HG02798 (cell line): ENCODE measurements at regions not wholly inside any gene's neighbourhood (a gene's known extent, or its start where the extent isn't known, plus 50 kb on each side); places are given as distances from the start of the nearest gene placed in this dataset.
A peak's percentile ranks its signal among the peaks of the same experiment; 100 is the strongest.

ENCODE experiments used
- ATAC-seq: cut with Tn5 transposase; IDR thresholded peaks from one replicate; pipeline ENCODE4 v1.9.1; 2021; ENCODE audit warnings: mild to moderate bottlenecking; ENCODE audit not compliant: unreplicated experiment, poor library complexity

DNA sequence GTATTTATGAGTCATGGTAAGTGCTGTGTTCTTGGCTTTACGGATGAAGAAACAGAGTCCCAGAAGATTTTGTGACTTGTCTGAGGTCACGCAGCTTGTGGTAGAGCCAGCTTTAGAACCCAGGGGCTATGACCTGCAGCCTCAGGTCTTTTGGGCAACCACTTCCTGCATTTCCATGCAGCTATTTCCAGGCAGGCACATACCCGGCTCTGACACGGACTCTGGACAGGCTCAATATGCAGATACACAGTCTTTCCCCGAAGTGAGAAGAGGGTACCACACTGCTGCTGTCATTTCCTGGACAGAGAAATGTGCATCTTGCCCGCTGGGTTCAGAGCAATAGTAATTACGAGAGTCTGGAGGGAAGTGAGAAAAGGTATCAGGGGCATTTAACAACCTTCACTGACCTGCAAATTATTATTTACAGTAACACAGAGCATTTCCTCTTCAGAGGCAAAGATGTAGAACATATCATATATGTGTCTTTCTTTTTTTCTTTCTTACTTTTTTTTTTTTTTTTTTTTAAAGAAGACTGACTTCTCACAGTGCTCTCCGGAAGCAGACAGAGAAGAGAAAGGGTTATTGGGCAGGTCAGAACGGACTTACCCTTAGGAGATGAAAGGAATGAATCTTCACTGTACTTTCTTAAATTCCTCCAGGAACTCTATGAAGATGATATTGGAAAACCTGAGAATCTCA is 185.1 kb downstream of the CLIC5 start:
- ATAC-seq = peak; percentile 90

DNA sequence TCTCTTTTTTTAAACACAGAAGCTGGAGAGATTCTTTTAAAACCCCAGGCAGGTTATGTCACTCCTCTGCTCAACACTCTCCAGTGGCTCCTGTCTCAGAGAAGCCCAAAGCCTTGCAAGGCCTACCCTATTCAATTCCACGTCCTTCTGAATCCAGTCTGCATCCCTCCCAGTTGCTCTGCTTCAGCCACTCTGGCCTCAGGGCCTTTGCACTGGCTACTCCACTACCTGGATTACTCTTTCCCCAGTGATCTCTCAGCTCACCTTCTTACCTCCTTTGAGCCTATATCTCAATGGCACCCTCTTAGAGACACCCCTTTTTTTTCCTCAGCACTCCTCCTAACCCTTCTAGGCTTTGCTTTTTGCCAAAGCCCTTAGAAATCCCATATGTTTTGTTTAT is 185.8 kb downstream of the CLIC5 start:
- ATAC-seq = no peak

DNA sequence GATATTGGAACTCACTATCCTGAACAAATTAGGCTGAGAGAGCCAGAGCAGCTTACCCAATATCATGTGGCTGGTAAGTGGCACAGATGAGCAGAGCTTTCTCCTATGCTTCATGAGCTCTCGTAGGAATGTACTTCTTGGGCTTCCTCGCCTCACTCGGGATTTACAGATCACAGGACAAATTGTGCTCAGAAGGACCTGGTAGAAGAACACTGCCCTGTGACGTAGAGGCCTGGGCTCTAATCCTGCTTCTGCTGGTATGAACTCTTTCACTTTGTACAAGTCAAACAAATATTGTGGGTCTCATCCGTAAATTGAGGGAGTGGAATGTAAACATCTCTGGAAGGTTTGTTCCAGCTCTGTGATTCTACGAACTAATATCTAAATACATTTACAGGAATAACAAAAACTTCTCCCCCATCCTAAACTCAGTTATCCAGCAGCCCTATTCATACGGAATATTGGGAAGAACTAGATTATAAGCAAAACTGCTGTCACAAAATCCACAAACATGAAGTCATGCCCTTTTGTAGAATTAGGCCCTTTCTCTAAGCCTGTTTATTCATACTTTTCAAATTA is 187.6 kb downstream of the CLIC5 start:
- ATAC-seq = no peak

DNA sequence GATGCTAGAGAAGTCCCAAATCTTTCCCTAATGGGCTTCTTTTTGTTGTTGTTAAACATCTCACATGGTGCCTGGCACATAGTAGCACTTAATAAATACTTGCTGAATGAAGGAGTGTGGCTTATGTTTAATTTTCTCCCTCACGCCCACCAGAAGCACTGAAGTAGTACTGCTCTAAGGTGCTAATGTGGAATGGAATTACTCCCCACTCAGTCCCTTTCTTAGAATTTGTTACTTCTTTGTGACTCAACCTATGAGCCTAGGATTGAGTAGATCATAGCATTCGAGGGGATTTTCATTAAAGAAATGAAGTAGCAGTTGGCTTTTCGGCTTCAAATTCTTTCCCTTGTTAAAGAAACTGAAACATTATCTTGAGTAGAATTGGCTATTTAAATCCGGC is 192.8 kb downstream of the CLIC5 start:
- no peak for ATAC-seq

DNA sequence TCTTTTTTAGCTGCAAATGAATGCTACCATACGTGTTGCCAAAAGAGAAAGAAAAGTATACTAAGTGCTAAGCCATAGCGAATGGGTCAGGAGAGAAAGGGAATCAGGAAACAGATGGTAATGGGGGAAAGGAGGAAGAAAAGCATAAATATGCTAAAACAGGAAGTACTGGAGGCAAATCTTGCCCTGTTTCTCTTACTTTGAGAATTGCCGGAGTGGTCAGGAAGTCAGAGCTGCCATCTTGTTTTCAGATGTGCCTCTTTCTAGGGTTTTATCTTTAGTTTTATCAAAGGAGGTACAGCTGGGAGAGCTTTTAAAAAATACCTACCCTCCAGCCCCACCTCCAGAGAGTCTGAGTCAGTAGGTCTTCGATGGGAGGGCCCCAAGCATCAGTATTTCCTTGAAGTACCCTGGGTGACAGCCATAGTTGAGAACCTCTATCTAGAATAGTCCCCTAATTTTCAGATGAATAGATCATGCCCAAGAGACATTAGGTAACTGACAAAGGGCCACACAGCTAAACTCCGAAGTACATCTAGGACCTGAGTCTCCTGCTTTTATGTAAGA is 193.3 kb downstream of the CLIC5 start:
- no peak for ATAC-seq

DNA sequence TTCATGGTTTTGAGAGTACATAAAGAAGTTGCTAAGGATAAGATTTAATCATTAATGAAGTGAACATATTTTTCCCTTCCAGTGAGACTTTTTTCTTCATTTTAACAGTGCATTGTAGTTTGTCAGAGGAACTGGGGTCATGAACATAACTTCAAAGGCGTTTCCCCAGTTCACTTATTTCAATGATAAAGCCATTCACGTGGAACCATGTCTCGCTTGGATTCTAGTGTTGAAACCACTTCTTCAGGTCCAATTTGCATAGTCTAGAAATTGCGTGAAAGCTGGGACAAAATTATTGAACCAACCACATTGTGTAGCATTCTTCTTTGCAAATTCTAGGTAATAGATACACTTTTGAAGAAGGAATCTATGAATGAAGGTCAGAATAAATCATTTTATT is 197.0 kb downstream of the CLIC5 start:
- no peak for ATAC-seq

DNA sequence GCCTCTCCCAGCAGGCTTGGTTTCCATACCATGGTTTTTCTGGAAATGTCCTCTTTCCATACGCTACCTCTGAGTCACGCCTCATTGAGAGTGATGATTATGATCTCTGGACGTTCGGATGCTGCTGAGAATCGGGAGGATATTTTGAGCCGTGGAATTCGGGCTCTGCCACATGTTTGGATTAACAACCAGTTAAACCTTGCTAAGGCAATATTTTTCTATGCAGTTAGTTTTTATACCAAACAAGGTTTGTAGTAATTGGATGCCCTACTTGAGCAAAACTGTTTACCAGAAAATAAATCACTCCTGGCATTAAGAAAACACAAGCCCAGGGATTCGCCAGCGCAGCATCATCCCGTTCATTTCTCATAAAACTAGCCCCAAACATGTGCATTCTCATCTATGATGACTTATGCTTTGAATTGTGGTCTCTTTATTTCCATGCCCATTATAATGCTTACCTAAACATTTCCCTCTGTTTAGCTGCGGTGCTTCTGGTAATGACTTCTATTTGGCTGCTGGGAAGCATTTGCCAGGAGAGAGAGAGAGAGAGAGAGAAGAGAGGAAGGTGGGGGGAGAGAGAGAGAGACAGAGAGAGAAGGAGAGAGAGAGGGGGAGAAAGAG is 198.9 kb downstream of the CLIC5 start:
- no peak for ATAC-seq

DNA sequence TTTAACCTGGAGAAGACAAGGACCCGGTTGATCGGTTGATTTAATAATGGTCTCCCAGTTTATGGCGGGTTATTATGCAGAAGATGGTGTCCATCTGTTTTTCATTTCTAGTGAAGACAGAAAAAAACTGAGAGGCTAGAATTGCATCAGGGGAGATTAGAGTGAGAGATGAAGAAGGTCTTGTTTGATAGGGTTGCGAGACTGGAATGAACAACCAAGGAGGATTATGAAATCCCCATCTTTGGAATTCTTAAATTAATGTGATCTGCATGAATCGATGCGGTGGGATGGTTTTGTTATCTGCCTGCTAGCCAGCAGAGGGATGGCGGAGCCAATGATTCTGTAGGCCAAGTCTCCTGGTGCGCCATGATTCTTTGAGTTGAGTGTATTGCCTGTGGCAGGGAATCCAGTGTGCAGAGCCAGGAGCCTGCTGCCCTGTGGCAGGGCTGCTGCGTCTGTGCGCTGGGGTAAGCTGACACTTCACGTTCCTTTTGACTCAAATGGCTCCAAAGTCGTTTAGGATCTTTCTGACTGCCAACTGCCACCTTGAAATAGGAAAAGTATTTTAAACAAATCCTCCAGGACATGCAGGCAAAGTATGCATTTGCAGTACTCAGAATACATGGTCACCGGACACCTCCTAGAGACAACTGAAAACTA is 200.1 kb downstream of the CLIC5 start:
- no peak for ATAC-seq

DNA sequence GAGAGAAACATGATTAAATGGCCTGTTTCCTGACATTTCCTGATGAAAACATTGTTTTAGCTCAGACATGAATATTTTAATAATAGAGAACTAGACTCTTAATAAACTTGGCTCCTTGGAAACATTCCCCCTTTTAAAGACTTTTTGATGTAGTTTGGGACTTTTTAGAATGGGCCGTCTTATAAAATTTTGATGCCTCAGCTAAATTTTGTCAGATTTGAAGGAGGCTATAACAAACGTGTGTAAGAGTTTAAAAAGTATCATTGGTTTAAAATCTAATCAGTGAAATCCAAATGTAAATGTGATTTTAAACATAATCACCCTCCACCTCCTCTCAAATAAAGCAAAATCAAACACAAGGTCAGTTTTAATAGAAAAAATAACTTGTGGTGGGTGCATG is 200.9 kb downstream of the CLIC5 start:
- ATAC-seq = no peak

DNA sequence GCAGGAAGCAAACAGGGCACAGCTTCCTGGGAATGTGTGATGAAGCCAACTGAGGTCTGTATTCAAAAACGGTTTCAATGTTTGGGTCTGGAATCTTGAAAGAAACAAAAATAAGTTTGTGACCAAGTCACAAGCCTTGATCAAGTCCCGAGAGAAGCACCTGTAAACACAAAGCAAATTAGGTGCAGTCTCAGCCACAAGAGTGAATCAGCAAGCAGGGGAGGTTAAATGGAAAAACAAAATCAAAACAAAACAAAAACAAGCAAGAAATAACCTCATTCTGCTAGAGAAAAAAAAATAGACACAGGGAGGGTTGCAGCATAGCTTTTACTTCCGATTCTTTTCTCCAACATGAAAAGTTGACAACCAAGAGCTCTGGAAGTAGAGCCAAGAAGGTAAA is 201.7 kb downstream of the CLIC5 start:
- ATAC-seq = peak; percentile 77

DNA sequence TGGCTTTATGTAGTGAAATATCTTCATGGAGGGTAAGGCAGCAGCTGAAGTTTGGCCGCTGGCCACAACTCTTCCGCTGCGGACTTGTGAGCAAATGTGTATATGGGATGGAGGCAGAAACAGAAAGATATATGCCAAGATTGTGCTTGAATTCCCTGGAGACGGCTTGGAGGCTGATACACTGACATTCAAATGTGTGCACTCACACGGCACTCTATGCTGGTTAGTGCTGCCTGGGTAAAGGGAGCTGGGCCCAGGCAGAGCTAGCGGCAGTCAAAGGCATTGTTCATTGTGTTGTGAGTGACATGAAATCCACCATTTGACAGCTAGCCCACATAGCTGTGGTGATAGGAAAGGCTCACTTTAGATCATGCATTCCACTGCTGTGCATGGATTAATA is 202.7 kb downstream of the CLIC5 start:
- no peak for ATAC-seq

DNA sequence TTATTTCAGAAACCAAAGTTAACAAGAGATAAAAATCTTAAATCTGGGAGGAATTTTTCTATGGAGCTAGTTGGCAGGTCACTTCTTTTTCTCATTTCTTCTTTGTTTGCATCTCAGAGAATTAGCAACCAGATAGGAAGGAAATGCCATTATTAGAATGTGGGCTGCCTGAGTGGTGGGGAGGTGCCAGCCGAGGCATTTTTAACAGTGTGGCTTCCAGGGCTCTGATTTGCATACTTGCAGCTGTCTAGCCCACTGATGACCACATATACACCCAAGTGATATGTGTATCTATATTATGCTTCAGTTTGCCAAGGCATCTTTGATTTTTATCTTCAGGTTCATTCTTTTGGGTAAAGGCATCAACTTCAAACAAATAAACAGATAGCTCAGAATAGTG is 206.7 kb downstream of the CLIC5 start:
- peak; percentile 76 for ATAC-seq

DNA sequence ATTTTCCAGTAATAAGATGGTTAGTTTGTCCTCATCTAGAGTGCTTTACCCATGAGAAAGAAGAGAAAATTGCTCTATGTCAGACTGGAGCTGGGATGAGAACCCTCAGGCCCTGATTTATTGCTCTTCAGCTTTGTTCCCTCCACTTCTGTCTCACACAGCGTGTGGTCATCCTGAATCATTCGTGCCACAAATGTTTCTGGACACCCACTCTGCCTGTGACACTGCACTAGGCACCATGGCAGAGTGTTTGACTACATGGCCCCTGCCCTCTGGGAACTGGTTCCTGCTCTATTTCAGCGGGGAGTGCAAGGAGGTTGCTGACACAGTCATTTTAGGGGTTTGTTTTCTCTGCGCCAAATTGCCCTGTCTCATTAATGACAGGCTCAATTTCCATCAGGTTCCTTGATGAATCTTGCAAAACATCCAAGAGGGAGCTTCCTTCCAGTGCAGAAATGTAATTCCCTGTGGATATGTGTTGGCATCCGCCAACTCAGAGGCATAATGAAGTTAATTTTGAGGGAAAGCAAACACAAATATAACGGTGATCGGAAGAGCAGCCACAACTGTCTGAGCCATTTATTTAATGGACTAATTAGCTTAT is 207.5 kb downstream of the CLIC5 start:
- no peak for ATAC-seq

DNA sequence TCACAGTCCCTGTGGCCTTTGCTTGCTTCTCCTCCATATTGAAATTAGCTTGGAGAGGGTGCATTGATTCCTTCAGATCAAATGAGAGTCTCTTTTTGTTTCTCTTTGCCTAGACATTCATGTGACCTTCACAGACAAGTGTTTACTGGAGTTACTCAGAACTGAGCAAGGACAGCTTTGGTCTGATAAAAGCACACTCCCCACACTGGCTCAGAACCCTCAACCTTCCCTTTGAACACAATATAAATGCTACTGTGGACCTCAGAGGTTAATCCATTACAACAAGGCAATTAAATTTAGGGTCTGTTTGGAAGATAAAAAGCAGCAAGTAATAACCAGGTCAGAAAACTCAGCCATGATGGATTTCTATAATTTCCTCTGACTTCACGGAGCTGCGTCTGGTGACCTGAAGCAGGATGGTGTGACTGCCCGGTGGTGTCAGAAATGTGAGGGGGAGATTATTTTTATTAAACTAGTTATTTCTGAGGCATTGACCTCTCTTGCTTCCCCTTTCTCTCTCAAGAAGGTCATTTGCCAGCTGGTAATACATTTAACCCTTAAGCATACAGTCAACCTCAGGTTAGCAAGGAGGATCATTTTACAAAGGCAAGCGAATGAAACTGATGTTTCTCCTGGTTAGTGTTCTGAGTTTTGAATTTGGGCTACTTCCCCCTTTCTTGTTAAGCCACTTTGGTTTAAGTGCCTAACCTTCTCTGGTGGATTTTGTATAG is 208.2 kb downstream of the CLIC5 start:
- no peak for ATAC-seq

DNA sequence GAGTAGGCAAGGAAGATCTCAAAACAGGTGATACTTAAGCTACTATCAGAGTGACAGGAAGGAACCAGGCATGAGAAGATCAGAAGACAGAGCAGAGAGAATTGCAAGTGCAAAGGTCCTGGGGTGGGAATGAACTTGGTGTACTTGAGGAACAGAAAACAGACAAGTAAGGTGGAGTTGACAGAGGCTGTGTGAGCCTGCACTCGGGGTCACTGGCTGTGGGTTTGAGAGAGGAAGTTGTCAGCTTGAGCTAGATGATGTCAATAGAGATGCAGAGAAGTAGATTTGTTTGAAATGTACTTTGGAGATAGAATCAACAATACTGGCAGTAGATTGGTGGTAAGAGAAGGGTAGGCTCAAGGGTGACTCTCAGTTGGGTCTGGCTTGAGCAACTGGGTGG is 209.5 kb downstream of the CLIC5 start:
- ATAC-seq = no peak

DNA sequence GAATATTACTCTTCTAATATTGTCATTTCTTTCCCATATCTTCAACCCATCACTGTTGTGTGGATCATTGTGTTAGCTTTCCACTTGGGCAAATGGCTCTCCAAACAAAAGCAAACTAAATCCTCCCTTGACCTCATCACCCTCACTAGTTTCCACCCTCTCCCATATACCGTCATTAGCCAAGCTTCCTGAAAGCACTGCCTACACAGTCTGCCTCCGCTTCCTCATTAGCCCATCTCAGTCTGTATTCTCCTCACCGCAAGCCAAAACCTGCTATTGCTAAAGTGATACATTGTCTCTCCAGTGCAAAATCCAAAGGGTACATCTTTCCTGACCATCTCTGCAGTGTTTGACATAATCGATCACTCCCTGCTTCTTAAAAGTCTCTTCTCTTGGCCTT is 212.6 kb downstream of the CLIC5 start:
- ATAC-seq = no peak

DNA sequence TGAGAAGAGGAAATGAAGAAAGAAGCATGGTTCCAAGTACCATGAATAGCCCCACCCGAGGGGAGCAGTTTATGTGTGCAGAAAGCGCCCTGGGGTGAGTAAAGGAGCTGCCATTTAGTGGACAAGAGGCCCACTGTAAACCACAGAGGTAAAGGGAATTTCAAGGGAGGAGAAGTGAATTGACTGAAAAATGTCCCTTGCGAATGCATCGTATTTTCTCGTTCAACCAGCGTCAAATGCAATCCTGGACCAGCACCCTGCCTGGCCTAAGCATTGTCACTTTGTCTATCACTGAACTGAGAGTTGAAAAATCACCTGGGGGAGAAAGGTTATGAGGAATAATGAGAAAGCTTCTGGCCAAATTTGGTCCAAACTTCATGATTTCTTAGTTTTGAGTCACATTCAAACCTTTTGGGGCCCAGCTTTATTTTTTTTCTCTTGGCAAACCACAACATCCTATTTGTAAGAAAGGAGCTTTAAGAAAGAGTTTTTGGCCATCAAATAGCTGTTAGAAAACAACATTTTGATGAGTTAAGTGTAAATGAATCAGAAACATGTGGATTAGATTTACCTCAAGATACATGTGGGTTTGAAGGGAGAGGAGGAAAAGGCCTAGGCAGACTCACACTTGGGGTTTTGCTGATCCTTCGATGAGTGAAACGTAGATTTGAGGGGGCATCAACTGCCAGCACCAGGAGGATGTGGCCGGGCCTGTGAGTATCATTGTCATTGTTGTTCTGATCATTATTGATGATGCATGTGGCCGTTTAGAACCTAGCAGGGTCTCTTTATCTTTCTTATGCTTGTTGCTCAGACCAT is 214.0 kb downstream of the CLIC5 start:
- no peak for ATAC-seq

DNA sequence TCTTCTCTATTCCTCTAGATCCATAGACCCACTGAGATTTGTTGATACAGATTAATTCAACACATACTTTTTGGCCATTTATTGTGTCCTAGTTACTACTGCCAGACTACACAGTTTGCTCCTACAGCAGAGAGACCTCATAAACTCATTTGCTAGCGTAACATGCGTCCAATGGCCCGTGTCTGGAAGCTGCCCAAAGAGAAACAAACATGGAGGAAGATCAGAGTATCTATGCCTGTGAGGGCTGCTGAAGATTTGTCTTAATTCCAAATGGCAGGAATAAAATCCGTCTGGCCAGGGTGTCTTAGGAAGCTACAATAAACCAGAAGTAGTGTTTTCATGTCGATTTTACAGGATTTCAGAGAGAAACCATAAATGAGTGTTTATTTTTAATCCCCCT is 214.7 kb downstream of the CLIC5 start:
- ATAC-seq = no peak

DNA sequence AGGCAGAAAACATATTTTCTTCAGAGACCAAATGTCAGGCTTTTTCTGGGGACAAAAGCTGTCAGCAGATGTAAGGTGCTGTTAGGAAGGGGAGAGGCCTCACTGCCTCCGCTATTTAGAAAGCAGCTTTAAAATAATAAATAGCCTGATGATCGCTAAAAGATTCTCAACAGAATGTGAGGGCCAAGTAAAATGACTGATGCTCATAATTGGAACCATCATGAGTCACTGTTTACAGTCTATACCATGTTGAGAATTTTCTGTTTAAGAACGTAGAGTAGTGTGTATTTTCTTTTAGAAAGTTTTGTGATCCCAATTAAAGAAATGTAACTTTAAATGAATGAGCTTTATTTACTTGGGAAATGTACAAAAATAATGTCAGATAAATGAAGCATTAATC is 220.0 kb downstream of the CLIC5 start:
- ATAC-seq = no peak
